GM20000 (cell line): ENCODE measurements at regions not wholly inside any gene's neighbourhood (a gene's known extent, or its start where the extent isn't known, plus 50 kb on each side); places are given as distances from the start of the nearest gene placed in this dataset.

Experiments used
- DNase-seq: peaks from one replicate; pipeline ENCODE4 v3.0.0; 2012; ENCODE audit warnings: low spot score
- CTCF ChIP-seq: IDR thresholded peaks from 2 replicates; pipeline ENCODE4 v1.5.1; 2012; ENCODE audit warnings: mild to moderate bottlenecking, control low read depth; ENCODE audit errors: extremely low read depth, missing control alignments

GRCh38 chr11:116478205-116478604, 294.6 kb downstream of the BUD13 start:
- DNase-seq: no peak
- no peak for TF ChIP-seq CTCF

DNA sequence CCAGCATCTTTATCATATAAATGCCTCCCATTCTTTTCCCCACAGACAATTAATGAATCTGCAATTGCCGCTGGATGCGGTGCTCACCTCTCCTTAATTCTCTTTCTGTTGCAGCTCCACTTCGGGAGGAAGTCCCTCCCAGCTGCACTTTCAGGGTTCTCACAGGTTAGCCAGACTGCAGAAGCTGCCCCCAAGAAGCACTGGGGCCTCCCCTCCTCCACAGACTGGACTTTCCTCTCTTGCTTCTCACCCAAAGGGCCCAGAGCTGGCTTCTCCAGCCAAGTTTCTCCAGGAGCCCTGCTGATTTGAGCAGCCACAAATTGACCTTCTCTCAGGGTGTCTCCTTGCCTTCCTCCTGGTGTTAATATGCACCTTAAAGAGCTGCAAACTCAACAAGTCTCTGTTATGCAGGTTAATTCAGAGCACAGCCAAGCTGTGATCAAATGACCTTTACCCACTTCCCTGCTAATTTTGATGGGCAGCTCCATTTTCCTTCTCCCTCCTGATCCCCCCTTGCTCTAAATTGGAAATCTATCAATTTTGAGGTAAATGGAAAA, 298.9 kb downstream of the BUD13 start:
- no peak for DNase-seq
- TF ChIP-seq CTCF: no peak

DNA sequence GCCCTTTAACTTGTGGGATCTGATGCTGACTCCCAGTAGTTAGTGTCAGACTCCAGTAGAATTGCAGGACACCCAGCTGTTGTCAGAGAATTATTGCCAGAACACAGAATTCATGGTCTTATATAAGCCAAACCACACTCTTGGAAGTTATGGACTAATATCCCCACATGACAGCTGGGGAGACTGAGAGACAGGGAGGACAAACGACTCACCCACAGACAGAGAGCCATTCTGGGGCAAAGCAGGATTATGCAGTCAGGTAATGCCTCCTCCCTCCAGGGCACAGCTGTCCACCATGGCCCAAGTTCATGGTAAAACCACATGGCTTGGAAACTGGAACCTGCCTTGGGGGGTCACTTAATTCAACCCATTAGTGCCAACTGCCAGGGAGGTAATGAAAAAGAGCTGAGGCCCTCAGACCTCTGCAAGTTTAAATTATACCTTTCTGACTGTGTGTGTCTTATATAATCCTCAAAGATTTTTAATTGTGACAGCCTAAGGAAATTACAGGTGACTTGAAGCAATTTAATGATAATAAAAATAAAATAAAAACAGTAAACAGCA, 299.5 kb downstream of the BUD13 start:
- no peak for DNase-seq
- TF ChIP-seq CTCF: no peak

GRCh38 chr11:116472651-116473050, 300.1 kb downstream of the BUD13 start:
- TF ChIP-seq CTCF: no peak
- DNase-seq: no peak

DNA sequence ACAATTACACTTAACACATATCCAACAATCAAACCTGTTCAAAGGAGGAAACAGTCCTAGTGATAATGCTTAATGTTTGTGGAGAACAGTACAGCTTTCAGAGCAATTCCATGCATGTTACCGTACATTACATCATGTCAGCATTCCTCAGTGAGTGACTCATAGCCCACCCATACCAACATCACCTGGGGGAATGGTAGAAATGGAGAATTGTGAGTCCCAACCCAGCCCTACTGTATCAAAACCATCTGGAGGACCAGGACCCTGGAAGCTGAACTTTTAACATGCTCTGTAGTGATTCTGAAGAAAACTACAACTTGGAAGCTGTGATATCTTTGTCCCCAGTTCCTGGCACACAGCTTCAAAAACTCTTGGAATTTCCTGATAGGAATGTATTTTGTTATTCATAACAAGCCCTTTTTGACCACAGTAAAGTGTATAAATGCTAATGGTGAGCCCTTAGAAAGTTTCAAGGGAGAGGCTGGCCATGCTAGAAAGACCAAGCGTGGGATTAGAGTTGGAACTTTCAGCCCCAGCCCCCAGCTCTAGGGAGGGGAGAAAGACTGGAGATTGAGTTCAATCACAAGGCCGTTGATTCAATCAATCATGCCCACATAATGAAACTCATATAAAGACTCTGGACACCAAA, 301.1 kb downstream of the BUD13 start:
- DNase-seq: no peak
- no peak for TF ChIP-seq CTCF

DNA sequence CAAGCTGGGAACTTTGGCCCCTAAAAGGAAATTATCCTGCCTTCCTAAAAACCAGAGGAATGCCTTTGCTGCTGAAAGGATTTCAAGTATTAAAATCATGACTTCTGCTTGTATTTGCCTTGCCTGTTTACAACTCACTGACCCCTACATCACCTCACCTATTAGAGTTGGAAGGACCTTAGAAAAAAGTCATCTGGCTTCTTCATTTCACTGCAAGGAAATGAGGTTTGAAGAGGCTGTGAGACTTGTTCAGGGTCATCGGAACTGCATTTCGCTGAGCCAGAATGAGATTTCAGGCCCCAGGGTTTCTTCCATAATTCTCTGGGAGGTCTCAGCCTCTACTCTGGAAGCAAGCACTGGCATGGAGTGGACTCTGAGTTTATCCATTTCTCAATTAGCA, 304.1 kb downstream of the BUD13 start:
- no peak for TF ChIP-seq CTCF

DNA sequence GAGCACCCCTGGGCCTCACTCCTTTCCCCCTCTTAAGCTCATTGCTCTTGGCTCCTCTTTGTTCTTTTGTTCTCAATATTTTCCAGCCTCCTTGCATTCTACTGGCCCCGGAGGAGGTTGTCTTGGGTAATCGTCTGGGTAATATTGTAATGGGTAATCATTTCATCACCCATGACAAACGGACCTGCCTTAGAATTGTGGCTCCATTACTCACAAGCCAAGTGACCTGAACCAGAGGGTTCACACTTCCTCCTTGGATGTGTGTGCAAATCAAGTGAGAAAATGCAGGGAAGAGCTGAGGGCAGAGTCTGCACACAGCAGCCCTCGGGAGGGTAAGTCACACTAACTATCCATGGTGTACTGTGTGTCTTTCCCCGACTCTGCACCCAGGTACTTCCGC, 305.0 kb downstream of the BUD13 start:
- no peak for TF ChIP-seq CTCF
- DNase-seq: no peak

More for the DNA sequence above, 304.1 kb downstream of the BUD13 start:
- no peak for DNase-seq
